ENCODE measurements at regions not wholly inside any gene's neighbourhood (a gene's known extent, or its start where the extent isn't known, plus 50 kb on each side); places are given as distances from the start of the nearest gene placed in this dataset.
A peak's percentile ranks its signal among the peaks of the same experiment; 100 is the strongest.
"Not testable (repeated sequence)": the region's sequence is repeated elsewhere in the genome, so short reads cannot be mapped to it uniquely, and the experiment has no call there.

DNA sequence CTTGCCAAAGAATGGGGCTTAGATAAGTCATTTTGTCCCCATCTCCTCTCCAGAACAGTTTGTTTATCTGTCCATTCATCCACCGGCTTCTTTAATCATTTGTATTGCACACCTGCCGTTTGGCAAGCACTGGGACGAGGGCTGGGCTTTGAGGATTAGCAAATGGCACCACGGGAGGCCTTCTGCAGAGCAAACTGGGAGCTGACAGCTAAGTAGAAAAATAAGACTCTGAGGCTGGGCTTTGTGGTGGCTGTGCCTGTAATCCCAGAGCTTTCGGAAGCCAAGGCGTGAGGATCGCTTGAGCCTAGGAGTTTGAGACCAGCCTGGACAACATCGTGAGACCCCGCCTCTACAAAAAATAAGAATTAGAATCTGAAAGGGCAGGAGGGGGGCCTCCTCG is 203.9 kb downstream of the NPIPB11 start:
- H3K27me3 ChIP-seq; H3K36me3 ChIP-seq; intact Hi-C loops (cut with DNase I; ENCODE audit: low total_unique reads); H3K9me3 ChIP-seq; H3K4me1 ChIP-seq; H3K4me3 ChIP-seq: not testable (repeated sequence)
- DNase-seq: peak; percentile 60 to 68
- H3K27ac ChIP-seq: peak overlapping the region; percentile 82 to 86

DNA sequence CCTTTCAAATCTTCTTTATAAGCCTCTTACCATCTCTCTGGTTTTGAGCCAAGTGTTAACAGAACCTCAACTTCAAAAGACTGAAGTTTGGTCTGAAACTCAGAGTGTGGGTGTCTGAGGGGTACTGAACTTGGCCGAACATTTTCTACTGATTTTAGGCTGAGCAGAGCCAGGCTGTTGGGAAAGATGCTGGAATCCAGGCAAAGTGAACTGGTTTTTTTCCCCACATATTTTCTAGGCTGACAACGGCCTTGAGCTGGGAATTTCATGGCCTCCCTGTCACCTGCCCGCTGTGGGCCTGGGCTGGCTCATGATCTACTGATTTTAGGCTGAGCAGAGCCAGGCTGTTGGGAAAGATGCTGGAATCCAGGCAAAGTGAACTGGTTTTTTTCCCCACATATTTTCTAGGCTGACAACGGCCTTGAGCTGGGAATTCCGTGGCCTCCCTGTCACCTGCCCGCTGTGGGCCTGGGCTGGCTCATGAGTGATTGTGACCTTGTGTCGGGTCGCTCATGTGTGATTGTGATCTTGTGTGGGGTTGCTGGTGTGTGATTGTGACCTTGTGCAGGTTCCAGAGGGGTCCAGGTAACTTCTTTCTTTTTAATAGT is 204.4 kb downstream of the NPIPB11 start:
- H3K27me3 ChIP-seq; H3K4me1 ChIP-seq; H3K4me3 ChIP-seq; intact Hi-C loops (cut with DNase I; ENCODE audit: low total_unique reads); H3K36me3 ChIP-seq; H3K9me3 ChIP-seq: not testable (repeated sequence)
- peak; percentile 76 to 78 for DNase-seq
- peak overlapping the region; percentile 82 to 86 for H3K27ac ChIP-seq

DNA sequence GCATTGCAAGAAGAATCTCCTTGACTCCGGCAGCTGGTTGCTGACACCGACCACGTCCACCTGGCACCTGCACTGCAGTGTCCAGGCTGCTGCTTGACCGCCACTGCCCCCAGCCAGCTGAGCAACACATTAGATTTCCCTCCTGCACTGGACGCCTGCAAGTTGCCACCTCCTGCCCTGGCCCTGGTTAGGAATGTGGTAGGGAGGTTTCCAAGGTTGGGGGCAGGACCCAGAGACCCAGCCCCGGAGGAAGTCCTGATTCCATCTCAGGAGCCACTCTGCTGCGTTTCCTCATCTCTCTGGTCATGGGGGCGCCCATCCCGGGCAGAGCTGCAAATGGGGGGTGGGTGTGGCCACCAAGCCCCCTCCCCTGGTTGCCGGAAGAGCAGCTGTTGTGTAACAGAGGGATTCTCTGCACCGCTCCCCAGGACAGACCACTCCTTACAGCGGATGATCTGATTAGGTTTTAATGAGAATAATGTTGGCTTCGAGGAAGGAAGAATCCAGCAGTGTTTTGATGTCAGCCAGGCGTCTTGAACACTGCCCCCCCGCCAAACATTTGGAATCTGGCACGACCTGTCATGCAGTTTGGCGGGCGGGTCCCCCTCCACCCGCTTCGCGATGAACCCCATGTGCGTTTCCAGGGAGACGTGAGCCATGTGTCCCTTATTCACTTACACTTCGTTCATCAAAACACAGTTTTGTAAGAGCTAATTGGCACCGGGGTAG is 205.1 kb downstream of the NPIPB11 start:
- H3K9me3 ChIP-seq; H3K4me1 ChIP-seq; intact Hi-C loops (cut with DNase I; ENCODE audit: low total_unique reads); H3K4me3 ChIP-seq; H3K36me3 ChIP-seq; H3K27me3 ChIP-seq: not testable (repeated sequence)
- peak; percentile 74 to 81 for DNase-seq
- peak overlapping the region; percentile 82 to 86 for H3K27ac ChIP-seq

DNA sequence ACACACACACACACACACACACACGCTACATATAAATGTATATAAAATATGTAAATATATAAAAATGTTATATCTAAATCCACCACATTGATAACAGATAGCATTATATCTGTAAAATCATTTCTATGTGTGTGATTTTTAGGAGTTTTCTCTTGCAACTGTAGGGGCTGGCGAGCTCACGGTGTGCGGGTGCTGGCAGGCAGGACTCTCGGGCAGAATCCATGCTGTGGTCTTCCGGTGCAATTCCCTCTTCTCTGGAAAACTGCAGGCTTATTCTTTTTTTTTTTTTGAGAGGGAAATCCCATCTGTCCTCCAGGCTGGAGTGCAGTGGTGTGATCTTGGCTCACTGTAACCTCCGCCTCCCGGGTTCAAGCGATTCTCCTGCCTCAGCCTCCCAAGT is 205.8 kb downstream of the NPIPB11 start:
- H3K4me3 ChIP-seq; H3K27me3 ChIP-seq; H3K9me3 ChIP-seq; H3K36me3 ChIP-seq; intact Hi-C loops (cut with DNase I; ENCODE audit: low total_unique reads); H3K4me1 ChIP-seq: not testable (repeated sequence)
- DNase-seq: peak; percentile 12 to 18
- peak overlapping the region; percentile 82 to 86 for H3K27ac ChIP-seq

DNA sequence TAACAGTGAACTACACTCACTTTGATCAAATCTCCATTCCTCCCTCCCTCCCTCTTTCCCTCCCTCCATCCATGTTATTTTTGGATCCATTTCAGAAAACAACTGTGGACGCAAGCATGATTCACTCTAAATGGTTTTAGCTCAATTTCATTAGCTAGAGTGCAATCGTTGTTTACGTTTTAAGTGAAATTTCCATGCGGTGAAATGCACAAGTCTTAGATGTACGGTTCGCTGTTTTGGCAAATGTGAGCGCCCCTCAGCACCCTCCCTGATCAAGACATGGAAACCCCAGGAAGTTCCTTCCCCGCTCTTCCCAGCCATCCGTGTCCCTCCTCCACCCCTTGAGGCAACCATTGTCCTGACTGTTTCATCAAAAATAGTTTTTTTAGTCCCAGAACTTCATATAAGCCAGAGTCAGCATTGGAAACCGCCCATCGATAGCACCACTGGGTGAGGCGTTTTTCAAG is 206.3 kb downstream of the NPIPB11 start:
- H3K36me3 ChIP-seq; H3K4me1 ChIP-seq; intact Hi-C loops (cut with DNase I; ENCODE audit: low total_unique reads); H3K9me3 ChIP-seq; H3K27me3 ChIP-seq; H3K4me3 ChIP-seq: not testable (repeated sequence)
- H3K27ac ChIP-seq: peak overlapping the region; percentile 82 to 86
- DNase-seq: peak; percentile 38 to 46

DNA sequence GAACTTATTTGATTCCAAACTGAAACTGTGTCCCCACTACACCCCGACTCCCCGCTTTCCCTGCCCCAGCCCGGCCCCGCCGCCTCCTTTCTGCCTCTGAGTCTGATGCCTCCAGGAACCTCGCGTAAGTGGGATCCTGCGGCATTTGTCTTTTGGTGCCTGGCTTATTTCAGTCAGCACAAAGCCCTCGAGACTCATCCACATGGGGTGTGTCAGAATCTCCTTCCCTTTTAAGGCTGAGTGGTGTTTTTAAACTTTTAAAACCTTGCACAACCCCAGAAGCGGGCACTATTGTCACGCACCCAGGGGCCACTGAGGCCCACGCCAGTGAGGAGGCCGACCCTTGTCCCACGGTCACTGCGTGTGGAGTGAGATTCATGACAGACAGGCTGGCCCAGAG is 206.9 kb downstream of the NPIPB11 start:
- peak; percentile 47 to 69 for DNase-seq
- H3K27me3 ChIP-seq; H3K4me3 ChIP-seq; H3K9me3 ChIP-seq; H3K4me1 ChIP-seq; H3K36me3 ChIP-seq; intact Hi-C loops (cut with DNase I; ENCODE audit: low total_unique reads): not testable (repeated sequence)
- peak overlapping the region; percentile 82 to 86 for H3K27ac ChIP-seq

DNA sequence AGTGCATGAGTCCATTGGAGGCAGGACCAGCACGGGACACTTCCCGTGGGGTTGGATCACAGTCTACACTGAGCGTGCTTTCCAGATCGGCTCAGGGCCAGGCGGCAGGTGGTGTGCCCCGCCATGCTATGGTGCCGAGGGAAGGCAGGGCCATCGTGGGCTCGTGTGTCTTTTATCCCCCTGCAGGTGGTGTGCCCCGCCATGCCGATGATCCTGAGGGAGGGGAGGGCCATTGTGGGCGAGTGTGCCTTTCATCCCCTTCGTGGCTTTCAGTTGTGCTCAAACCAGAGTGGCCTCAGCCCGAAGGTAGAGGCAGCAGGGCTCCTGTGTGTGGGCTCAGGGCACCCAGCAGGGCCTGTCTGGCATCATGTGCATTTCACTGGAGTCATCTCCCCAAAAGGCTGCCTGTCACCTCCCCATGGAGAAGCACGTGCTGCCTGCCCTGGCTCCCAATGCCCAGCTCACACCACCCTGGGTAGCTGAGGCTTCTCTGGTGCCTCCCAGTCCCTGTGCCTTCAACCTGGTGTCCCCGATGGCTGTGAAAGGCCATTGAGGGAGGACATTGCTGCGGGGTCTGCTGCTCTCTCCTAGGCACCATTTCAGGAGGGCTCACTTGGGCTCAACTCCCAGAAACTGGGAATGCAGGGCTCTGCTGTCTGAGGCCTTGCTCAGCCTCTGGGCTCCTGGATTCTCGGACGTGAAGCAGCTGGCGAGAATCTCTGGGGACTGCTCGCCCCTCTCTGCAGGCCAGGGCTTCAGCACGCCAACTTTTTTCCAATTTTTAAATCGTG is 207.6 kb downstream of the NPIPB11 start:
- Histone ChIP-seq H3K27ac (peak overlapping the region; percentile 82 to 86), H3K27me3 (no peaks in the 10 kb centered on the region), H3K4me3 (no peak overlapping the region), H3K4me1 (no peaks in the 10 kb centered on the region), H3K36me3 (no peaks in the 10 kb centered on the region), H3K9me3 (no peaks in the 10 kb centered on the region)
- peak; percentile 21 to 22 for DNase-seq
- TF ChIP-seq, protein P1, sequence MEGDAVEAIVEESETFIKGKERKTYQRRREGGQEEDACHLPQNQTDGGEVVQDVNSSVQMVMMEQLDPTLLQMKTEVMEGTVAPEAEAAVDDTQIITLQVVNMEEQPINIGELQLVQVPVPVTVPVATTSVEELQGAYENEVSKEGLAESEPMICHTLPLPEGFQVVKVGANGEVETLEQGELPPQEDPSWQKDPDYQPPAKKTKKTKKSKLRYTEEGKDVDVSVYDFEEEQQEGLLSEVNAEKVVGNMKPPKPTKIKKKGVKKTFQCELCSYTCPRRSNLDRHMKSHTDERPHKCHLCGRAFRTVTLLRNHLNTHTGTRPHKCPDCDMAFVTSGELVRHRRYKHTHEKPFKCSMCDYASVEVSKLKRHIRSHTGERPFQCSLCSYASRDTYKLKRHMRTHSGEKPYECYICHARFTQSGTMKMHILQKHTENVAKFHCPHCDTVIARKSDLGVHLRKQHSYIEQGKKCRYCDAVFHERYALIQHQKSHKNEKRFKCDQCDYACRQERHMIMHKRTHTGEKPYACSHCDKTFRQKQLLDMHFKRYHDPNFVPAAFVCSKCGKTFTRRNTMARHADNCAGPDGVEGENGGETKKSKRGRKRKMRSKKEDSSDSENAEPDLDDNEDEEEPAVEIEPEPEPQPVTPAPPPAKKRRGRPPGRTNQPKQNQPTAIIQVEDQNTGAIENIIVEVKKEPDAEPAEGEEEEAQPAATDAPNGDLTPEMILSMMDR (IDR thresholded peaks at IDR 0.05): no peak
- intact Hi-C loops (cut with DNase I; ENCODE audit: low total_unique reads): no loop called here

DNA sequence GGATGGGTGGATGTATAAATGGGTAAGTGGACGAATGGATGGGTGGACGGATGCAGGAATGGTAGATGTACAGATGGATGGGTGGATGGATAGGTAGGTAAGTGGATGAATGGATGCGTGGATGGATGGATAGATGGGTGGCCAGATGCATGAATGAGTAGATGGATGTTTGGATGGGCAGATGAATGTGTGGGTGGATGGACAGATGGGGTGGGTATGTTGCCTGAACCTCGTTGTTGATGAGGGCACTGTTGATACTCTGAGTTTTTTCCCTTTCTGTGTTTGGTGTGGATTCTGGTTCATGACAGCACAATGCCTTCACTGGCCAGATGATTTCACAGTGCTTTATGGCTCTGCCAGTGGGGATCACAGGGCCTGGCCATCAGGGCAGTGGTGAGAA is 208.3 kb downstream of the NPIPB11 start:
- no peaks in the 10 kb centered on the region for H3K4me1 ChIP-seq
- peak overlapping the region; percentile 82 to 86 for H3K27ac ChIP-seq
- peak; percentile 3 to 10 for DNase-seq
- H3K27me3 ChIP-seq: no peaks in the 10 kb centered on the region
- no peaks in the 10 kb centered on the region for H3K9me3 ChIP-seq
- intact Hi-C loops (cut with DNase I; ENCODE audit: low total_unique reads): no loop called here
- TF ChIP-seq, protein P1 (IDR thresholded peaks at IDR 0.05): no peak
- no peak for TF ChIP-seq POLR2A (IDR thresholded peaks at IDR 0.05)
- H3K4me3 ChIP-seq: no peak overlapping the region
- no peaks in the 10 kb centered on the region for H3K36me3 ChIP-seq

DNA sequence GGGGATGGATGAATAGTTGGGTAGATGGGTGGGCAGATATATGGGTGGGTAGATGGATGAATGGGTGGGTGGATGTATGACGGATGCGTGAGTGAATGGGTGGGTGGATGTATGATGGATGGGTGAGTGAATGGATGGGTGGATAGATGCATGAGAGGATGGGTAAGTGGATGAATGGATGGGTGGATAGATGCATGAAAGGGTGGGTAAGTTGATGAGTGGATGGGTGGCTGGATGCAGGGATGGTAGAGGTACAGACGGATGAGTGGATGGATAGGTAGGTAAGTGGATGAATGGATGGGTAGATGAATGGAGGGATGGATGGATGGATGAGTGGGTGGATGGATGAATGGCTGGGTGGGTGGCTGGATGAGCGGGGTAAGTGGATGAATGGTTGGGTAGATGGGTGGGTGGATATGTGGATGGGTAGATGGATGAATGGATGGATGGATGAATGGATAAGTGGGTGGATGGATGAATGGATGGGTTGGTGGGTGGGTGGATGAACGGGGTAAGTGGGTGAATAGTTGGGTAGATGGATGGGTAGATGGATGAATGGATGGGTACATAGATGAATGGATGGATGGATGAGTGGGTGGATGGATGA is 208.9 kb downstream of the NPIPB11 start:
- H3K4me1 ChIP-seq; H3K9me3 ChIP-seq; H3K27me3 ChIP-seq; H3K27ac ChIP-seq; intact Hi-C loops (cut with DNase I; ENCODE audit: low total_unique reads); H3K36me3 ChIP-seq; H3K4me3 ChIP-seq: not testable (repeated sequence)
- DNase-seq: peak in 1 of 2 donors; percentile 7

DNA sequence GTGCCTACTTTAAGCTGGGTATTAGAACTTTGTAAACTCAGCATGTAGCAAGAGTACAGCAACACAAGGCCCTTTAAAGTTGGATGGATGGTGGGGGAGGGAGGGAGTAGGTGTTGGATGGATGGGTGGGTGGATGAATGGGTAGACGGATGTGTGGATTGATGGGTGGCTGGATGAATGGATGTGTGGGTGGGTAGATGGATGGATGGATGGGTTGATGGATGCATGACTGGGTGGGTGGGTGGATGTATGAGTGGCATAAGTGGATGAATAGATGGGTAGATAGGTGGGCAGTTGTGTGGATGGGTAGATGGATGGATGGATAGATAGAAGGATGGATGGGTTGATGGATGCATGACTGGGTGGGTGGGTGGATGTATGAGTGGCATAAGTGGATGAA is 209.8 kb downstream of the NPIPB11 start:
- intact Hi-C loops (cut with DNase I; ENCODE audit: low total_unique reads); H3K4me3 ChIP-seq; H3K27ac ChIP-seq; H3K4me1 ChIP-seq; H3K36me3 ChIP-seq; H3K27me3 ChIP-seq; H3K9me3 ChIP-seq: not testable (repeated sequence)
- peak in 1 of 2 donors; percentile 10 for DNase-seq

All from uterus (tissue), 3 donors.